Endothelial cell of umbilical vein (primary cell): ENCODE measurements at regions not wholly inside any gene's neighbourhood (a gene's known extent, or its start where the extent isn't known, plus 50 kb on each side); places are given as distances from the start of the nearest gene placed in this dataset.

ENCODE experiments used
- BruUV-seq: library from RNA; stranded (reverse); fragments of 400-500 nt; replicated peaks from 2 replicates; lab custom pipeline; 2021; lab: Mats Ljungman, UMichigan
- CTCF ChIA-PET: fragments of 300-600, 350-600 bp; sonication (Branson Sonifier 250); formaldehyde crosslinking; loops from one replicate; lab custom pipeline; 2021; ENCODE audit warnings: antibody characterized with exemption, inconsistent platforms; lab: Charles Lee
- POLR2A ChIA-PET: fragments of 300-600, 350-600 bp; sonication (Branson Sonifier 250); formaldehyde crosslinking; loops from one replicate; lab custom pipeline; 2021; ENCODE audit warnings: antibody characterized with exemption, inconsistent platforms; lab: Charles Lee
- DNase-seq: peaks from one replicate; pipeline ENCODE4 v3.0.0-alpha.2; 2011; ENCODE audit warnings: low read depth, low spot score
- FAIRE-seq: peaks from 2 replicates; lab custom pipeline; 2011; peaks lifted over from hg19 to GRCh38; lab: Jason Lieb, UNC
- H2AFZ ChIP-seq: 2 replicates; pipeline ENCODE4 v1.6.0; 2012; ENCODE audit warnings: low read depth, low read length, control low read depth, inconsistent platforms
- H3K27ac ChIP-seq: 2 replicates; pipeline ENCODE4 v1.5.1; 2011; ENCODE audit warnings: low read depth, mild to moderate bottlenecking, control low read depth, low read length, moderate library complexity; ENCODE audit not compliant: insufficient read depth
- H3K27me3 ChIP-seq, 2 experiments: 2 replicates each; pipeline versions ENCODE4 v1.6.0 to v1.6.1; 2011; ENCODE audit warnings: low read length in 2 of 2, mixed read lengths in 1 of 2; ENCODE audit not compliant: control insufficient read depth in 2 of 2, insufficient read depth in 2 of 2
- H3K36me3 ChIP-seq, 2 experiments: 2 replicates in 1 of 2; 3 replicates in 1 of 2; pipeline ENCODE4 v1.5.1; 2011; ENCODE audit warnings: low read length in 2 of 2, mild to moderate bottlenecking in 1 of 2, moderate library complexity in 1 of 2; ENCODE audit not compliant: control insufficient read depth in 2 of 2, insufficient read depth in 2 of 2; ENCODE audit errors: extremely low read depth in 1 of 2
- H3K4me1 ChIP-seq: 3 replicates; pipeline ENCODE4 v1.5.1; 2011; ENCODE audit warnings: mild to moderate bottlenecking, low read length; ENCODE audit not compliant: control insufficient read depth, insufficient read depth; ENCODE audit errors: extremely low read depth
- H3K4me2 ChIP-seq: 2 replicates; pipeline ENCODE4 v1.6.1; 2011; ENCODE audit warnings: low read length, control low read depth, mixed read lengths; ENCODE audit not compliant: insufficient read depth
- H3K4me3 ChIP-seq, 3 experiments: fragments of 200-600 bp in 1 of 3; sonication (generic), shearing (Covaris generic) in 1 of 3; replicated peaks in 1 of 3; 2 replicates each; pipeline ENCODE4 v1.5.1; 2011 to 2016; ENCODE audit warnings: control low read depth in 3 of 3, low read length in 3 of 3, mild to moderate bottlenecking in 2 of 3, inconsistent platforms in 1 of 3, low read depth in 1 of 3, moderate library complexity in 1 of 3; ENCODE audit not compliant: insufficient read depth in 1 of 3
- H3K79me2 ChIP-seq: 2 replicates; pipeline ENCODE4 v1.6.0; 2012; ENCODE audit warnings: low read length, inconsistent platforms; ENCODE audit not compliant: control insufficient read depth, insufficient read depth
- H3K9ac ChIP-seq: replicated peaks from 2 replicates; pipeline ENCODE3; 2011; ENCODE audit warnings: low read length, control low read depth; ENCODE audit not compliant: insufficient read depth; ENCODE audit errors: extremely low read depth
- H3K9me1 ChIP-seq: replicated peaks from 3 replicates; pipeline ENCODE4 v1.6.0; 2011; ENCODE audit warnings: mild to moderate bottlenecking, low read length; ENCODE audit not compliant: control insufficient read depth, insufficient read depth; ENCODE audit errors: extremely low read depth
- H3K9me3 ChIP-seq: replicated peaks from 2 replicates; pipeline ENCODE4 v1.5.1; 2012; ENCODE audit warnings: low read length, inconsistent platforms; ENCODE audit not compliant: control insufficient read depth, insufficient read depth
- H4K20me1 ChIP-seq: replicated peaks from 2 replicates; pipeline ENCODE3; 2011; ENCODE audit warnings: mild to moderate bottlenecking, low read length; ENCODE audit not compliant: control insufficient read depth, insufficient read depth; ENCODE audit errors: extremely low read depth
- CTCF ChIP-seq, 2 donors: IDR thresholded peaks; 1 replicate in 1 of 2; 2 replicates in 1 of 2; pipeline ENCODE4 v1.5.1; 2011; ENCODE audit warnings: low read length in 2 of 2, mild to moderate bottlenecking in 2 of 2, moderate library complexity in 2 of 2, control low read depth in 1 of 2, inconsistent platforms in 1 of 2, low read depth in 1 of 2; ENCODE audit not compliant: insufficient read depth in 1 of 2; ENCODE audit errors: extremely low read depth in 1 of 2
- EZH2 ChIP-seq: IDR thresholded peaks from 2 replicates; pipeline ENCODE4 v1.6.1; 2012; ENCODE audit warnings: borderline replicate concordance, low read depth, mild to moderate bottlenecking, moderate library complexity, low read length, inconsistent platforms; ENCODE audit not compliant: severe bottlenecking
- FOS ChIP-seq: IDR thresholded peaks from 2 replicates; pipeline ENCODE4 v1.6.1; 2011; ENCODE audit warnings: mild to moderate bottlenecking, low read length, moderate library complexity, borderline replicate concordance; ENCODE audit not compliant: insufficient read depth
- GATA2 ChIP-seq: IDR thresholded peaks from 2 replicates; pipeline ENCODE4 v1.7.0; 2011; ENCODE audit warnings: low read depth, mild to moderate bottlenecking, moderate library complexity, mixed read lengths, low read length; ENCODE audit not compliant: insufficient read length, insufficient read depth
- JUN ChIP-seq: IDR thresholded peaks from 2 replicates; pipeline ENCODE4 v1.6.1; 2011; ENCODE audit warnings: borderline replicate concordance, low read depth; ENCODE audit not compliant: insufficient read length, insufficient read depth
- MAX ChIP-seq: IDR thresholded peaks from 2 replicates; pipeline ENCODE4 v1.6.1; 2011; ENCODE audit not compliant: insufficient read depth, insufficient read length
- MYC ChIP-seq: IDR thresholded peaks from one replicate; pipeline ENCODE4 v1.6.1; 2011; ENCODE audit warnings: mild to moderate bottlenecking, low read depth, low read length
- POLR2A ChIP-seq: IDR thresholded peaks from 2 replicates; pipeline ENCODE4 v1.6.1; 2012; ENCODE audit warnings: low read depth, mild to moderate bottlenecking, control low read depth, low read length
- POLR2AphosphoS5 ChIP-seq: IDR thresholded peaks from 2 replicates; pipeline ENCODE4 v1.6.1; 2012; ENCODE audit warnings: low read depth, mild to moderate bottlenecking, control low read depth, low read length, moderate library complexity; ENCODE audit not compliant: insufficient read depth
- dilution Hi-C: fragments of 300-500 bp; cut with MboI; formaldehyde crosslinking; loops from one replicate; pipeline ENCODE4 v1.15.0; 2019; ENCODE audit warnings: low sequenced_read_pairs; ENCODE audit not compliant: extremely low pct_ligation_motif_present
- intact Hi-C: fragments of 100-400 bp; cut with micrococcal nuclease; formaldehyde crosslinking; loops from one replicate; pipeline ENCODE4 v1.10.0; 2022

- Histone ChIP-seq H4K20me1 (no peaks in the 10 kb centered on the region), H3K4me3 (no peak overlapping the region), H3K4me1 (no peaks in the 10 kb centered on the region), H3K4me2 (no peak overlapping the region), H3K9me1 (no peaks in the 10 kb centered on the region), H3K36me3 (no peaks in the 10 kb centered on the region), H3K27me3 (peaks cover 2% of the 10 kb centered on the region in 2 experiments), H3K9me3 (no peaks in the 10 kb centered on the region), H3K27ac (no peak overlapping the region), H2AFZ (no peak overlapping the region), H3K79me2 (no peaks in the 10 kb centered on the region), H3K9ac (no peak overlapping the region)
- BruUV-seq = no TSS peak
- intact Hi-C loops (no loop called here), dilution Hi-C loops (no loop called here)
- CTCF ChIA-PET = no interaction called here
- DNase-seq (no peak), FAIRE-seq (no peak)
- POLR2A ChIA-PET = no interaction called here
- no peak for TF ChIP-seq POLR2A
- no peak for TF ChIP-seq CTCF (IDR thresholded peaks at IDR 0.05; ENCODE audit: extremely low read depth in 1 of 2, insufficient read depth in 1 of 2, low read depth in 1 of 2, low read length in 2 of 2)
- no peak for TF ChIP-seq EZH2
Observed at GRCh38 chr5:81899123-81899522, 72.7 kb upstream of the ATG10 start.

GRCh38 chr5:81898403-81898802 is 73.4 kb upstream of the ATG10 start:
- POLR2A ChIA-PET = no interaction called here
- dilution Hi-C loops = no loop called here
- DNase-seq (no peak), FAIRE-seq (no peak)
- Histone ChIP-seq H3K36me3 (no peaks in the 10 kb centered on the region), H3K4me3 (no peak overlapping the region), H3K79me2 (no peaks in the 10 kb centered on the region), H3K4me2 (no peak overlapping the region), H3K27ac (no peak overlapping the region), H3K9ac (no peak overlapping the region), H3K4me1 (no peaks in the 10 kb centered on the region), H3K9me3 (no peaks in the 10 kb centered on the region), H2AFZ (no peak overlapping the region), H4K20me1 (no peaks in the 10 kb centered on the region), H3K27me3 (peaks cover 0 to 3% of the 10 kb centered on the region in 2 experiments), H3K9me1 (no peaks in the 10 kb centered on the region)
- CTCF ChIA-PET = no interaction called here
- intact Hi-C loops = no loop called here
- no peak for TF ChIP-seq MYC
- no peak for TF ChIP-seq MAX
- TF ChIP-seq CTCF (IDR thresholded peaks at IDR 0.05; ENCODE audit: extremely low read depth in 1 of 2, insufficient read depth in 1 of 2, low read depth in 1 of 2, low read length in 2 of 2) = no peak
- TF ChIP-seq EZH2 = no peak
- no peak for TF ChIP-seq POLR2AphosphoS5
- no peak for TF ChIP-seq JUN
- TF ChIP-seq GATA2 = no peak
- no peak for TF ChIP-seq FOS
- TF ChIP-seq POLR2A = no peak
- no TSS peak for BruUV-seq
